ENCODE measurements at regions not wholly inside any gene's neighbourhood (a gene's known extent, or its start where the extent isn't known, plus 50 kb on each side); places are given as distances from the start of the nearest gene placed in this dataset.
"Not testable (repeated sequence)": the region's sequence is repeated elsewhere in the genome, so short reads cannot be mapped to it uniquely, and the experiment has no call there.

- H3K9me3 ChIP-seq: no peaks in the 10 kb centered on the region
- no peak for TF ChIP-seq CTCF (IDR thresholded peaks at IDR 0.05)
- no peaks in the 10 kb centered on the region for H3K27me3 ChIP-seq (replicated peaks; ENCODE audit: insufficient read depth)
- H3K36me3 ChIP-seq: no peaks in the 10 kb centered on the region
- no peak overlapping the region for H3K4me3 ChIP-seq
- ATAC-seq (ENCODE audit: insufficient number of reproducible peaks, low FRiP score, low read depth): no peak
- no peak for DNase-seq (ENCODE audit: low spot score)
- H3K27ac ChIP-seq: no peak overlapping the region
- no peaks in the 10 kb centered on the region for H3K4me1 ChIP-seq (ENCODE audit: control insufficient read depth in 1 of 2, low read depth in 2 of 2)
Measured at GRCh38 chr5:63194126-63194525, 615.5 kb downstream of the LRRC70 start.

GRCh38 chr5:63180190-63180589, 601.6 kb downstream of the LRRC70 start:
- H3K4me1 ChIP-seq (ENCODE audit: control insufficient read depth in 1 of 2, low read depth in 2 of 2); DNase-seq (ENCODE audit: low spot score); ATAC-seq (ENCODE audit: insufficient number of reproducible peaks, low FRiP score, low read depth); H3K4me3 ChIP-seq; H3K36me3 ChIP-seq; H3K27ac ChIP-seq; H3K27me3 ChIP-seq (replicated peaks; ENCODE audit: insufficient read depth); H3K9me3 ChIP-seq: not testable (repeated sequence)

GRCh38 chr5:63175850-63176249, 597.2 kb downstream of the LRRC70 start:
- DNase-seq (ENCODE audit: low spot score) (no peak), ATAC-seq (ENCODE audit: insufficient number of reproducible peaks, low FRiP score, low read depth) (no peak)
- Histone ChIP-seq H3K27ac (no peak overlapping the region), H3K27me3 (replicated peaks; ENCODE audit: insufficient read depth) (no peaks in the 10 kb centered on the region), H3K9me3 (no peaks in the 10 kb centered on the region), H3K4me1 (ENCODE audit: control insufficient read depth in 1 of 2, low read depth in 2 of 2) (no peaks in the 10 kb centered on the region), H3K4me3 (no peak overlapping the region), H3K36me3 (no peaks in the 10 kb centered on the region)
- no peak for TF ChIP-seq CTCF (IDR thresholded peaks at IDR 0.05)

GRCh38 chr5:63170486-63170885, 591.9 kb downstream of the LRRC70 start:
- DNase-seq (ENCODE audit: low spot score): no peak
- no peak for ATAC-seq (ENCODE audit: insufficient number of reproducible peaks, low FRiP score, low read depth)
- no peak overlapping the region for H3K27ac ChIP-seq
- H3K4me1 ChIP-seq (ENCODE audit: control insufficient read depth in 1 of 2, low read depth in 2 of 2): no peaks in the 10 kb centered on the region
- H3K27me3 ChIP-seq (replicated peaks; ENCODE audit: insufficient read depth): no peaks in the 10 kb centered on the region
- no peaks in the 10 kb centered on the region for H3K9me3 ChIP-seq
- H3K36me3 ChIP-seq: no peaks in the 10 kb centered on the region
- TF ChIP-seq CTCF (IDR thresholded peaks at IDR 0.05): no peak
- H3K4me3 ChIP-seq: no peak overlapping the region

- ATAC-seq (ENCODE audit: insufficient number of reproducible peaks, low FRiP score, low read depth): no peak
- Histone ChIP-seq H3K27me3 (replicated peaks; ENCODE audit: insufficient read depth) (no peaks in the 10 kb centered on the region), H3K27ac (no peak overlapping the region), H3K4me1 (ENCODE audit: control insufficient read depth in 1 of 2, low read depth in 2 of 2) (no peaks in the 10 kb centered on the region), H3K9me3 (no peaks in the 10 kb centered on the region), H3K36me3 (no peaks in the 10 kb centered on the region), H3K4me3 (no peak overlapping the region)
- TF ChIP-seq CTCF (IDR thresholded peaks at IDR 0.05): no peak
- DNase-seq (ENCODE audit: low spot score): no peak
Measured at GRCh38 chr5:63164838-63165535, 586.4 kb downstream of the LRRC70 start.

- H3K4me1 ChIP-seq (ENCODE audit: control insufficient read depth in 1 of 2, low read depth in 2 of 2): no peaks in the 10 kb centered on the region
- no peak overlapping the region for H3K27ac ChIP-seq
- no peaks in the 10 kb centered on the region for H3K36me3 ChIP-seq
- no peak overlapping the region for H3K4me3 ChIP-seq
- no peak for ATAC-seq (ENCODE audit: insufficient number of reproducible peaks, low FRiP score, low read depth)
- DNase-seq (ENCODE audit: low spot score): no peak
- no peaks in the 10 kb centered on the region for H3K9me3 ChIP-seq
- H3K27me3 ChIP-seq (replicated peaks; ENCODE audit: insufficient read depth): no peaks in the 10 kb centered on the region
- no peak for TF ChIP-seq CTCF (IDR thresholded peaks at IDR 0.05)
Measured at GRCh38 chr5:63164339-63164738, 585.7 kb downstream of the LRRC70 start.
